ENCODE measurements at regions not wholly inside any gene's neighbourhood (a gene's known extent, or its start where the extent isn't known, plus 50 kb on each side); places are given as distances from the start of the nearest gene placed in this dataset.

DNA sequence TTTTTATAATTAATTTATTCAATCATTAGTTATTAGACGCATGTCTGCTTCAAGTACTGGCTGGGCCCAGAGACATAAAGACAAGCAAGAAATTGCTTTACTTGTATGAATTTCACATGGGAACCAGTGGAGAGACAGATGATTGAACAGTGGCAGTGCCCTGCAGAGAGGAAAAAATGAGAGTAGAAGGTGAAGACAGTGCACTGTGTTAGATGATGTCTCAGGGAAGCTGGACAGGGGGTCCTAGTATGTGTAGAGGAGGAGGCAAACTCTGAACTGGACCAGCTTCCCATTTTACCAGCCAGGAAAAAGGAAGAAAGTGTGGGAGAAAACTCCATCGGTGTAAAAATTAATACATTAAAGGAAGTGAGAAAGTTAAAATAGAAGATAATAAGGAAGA lies 126.0 kb downstream of the BACH1 start:
- Histone ChIP-seq H2AFZ (ENCODE audit: low read length) (no peak overlapping the region), H3K27me3 (ENCODE audit: insufficient read depth, low read length) (no peaks in the 10 kb centered on the region), H3K36me3 (ENCODE audit: insufficient read depth, low read length) (no peaks in the 10 kb centered on the region), H3K4me3 (ENCODE audit: insufficient read depth, low read length) (no peak overlapping the region), H3K4me1 (ENCODE audit: insufficient read depth, low read length) (no peaks in the 10 kb centered on the region), H3K4me2 (ENCODE audit: insufficient read depth, low read length) (no peak overlapping the region), H3K9me3 (ENCODE audit: low read depth, low read length) (no peaks in the 10 kb centered on the region), H4K20me1 (ENCODE audit: insufficient read depth, low read length) (no peaks in the 10 kb centered on the region), H3K79me2 (ENCODE audit: insufficient read depth, low read length) (no peaks in the 10 kb centered on the region), H3K27ac (ENCODE audit: low read depth, low read length) (no peak overlapping the region)
- TF ChIP-seq, protein P1, sequence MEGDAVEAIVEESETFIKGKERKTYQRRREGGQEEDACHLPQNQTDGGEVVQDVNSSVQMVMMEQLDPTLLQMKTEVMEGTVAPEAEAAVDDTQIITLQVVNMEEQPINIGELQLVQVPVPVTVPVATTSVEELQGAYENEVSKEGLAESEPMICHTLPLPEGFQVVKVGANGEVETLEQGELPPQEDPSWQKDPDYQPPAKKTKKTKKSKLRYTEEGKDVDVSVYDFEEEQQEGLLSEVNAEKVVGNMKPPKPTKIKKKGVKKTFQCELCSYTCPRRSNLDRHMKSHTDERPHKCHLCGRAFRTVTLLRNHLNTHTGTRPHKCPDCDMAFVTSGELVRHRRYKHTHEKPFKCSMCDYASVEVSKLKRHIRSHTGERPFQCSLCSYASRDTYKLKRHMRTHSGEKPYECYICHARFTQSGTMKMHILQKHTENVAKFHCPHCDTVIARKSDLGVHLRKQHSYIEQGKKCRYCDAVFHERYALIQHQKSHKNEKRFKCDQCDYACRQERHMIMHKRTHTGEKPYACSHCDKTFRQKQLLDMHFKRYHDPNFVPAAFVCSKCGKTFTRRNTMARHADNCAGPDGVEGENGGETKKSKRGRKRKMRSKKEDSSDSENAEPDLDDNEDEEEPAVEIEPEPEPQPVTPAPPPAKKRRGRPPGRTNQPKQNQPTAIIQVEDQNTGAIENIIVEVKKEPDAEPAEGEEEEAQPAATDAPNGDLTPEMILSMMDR (IDR thresholded peaks at IDR 0.05; ENCODE audit: extremely low read depth, low read depth, low read length): no peak
- no peak for DNase-seq (ENCODE audit: insufficient read length, low spot score, missing footprints)

DNA sequence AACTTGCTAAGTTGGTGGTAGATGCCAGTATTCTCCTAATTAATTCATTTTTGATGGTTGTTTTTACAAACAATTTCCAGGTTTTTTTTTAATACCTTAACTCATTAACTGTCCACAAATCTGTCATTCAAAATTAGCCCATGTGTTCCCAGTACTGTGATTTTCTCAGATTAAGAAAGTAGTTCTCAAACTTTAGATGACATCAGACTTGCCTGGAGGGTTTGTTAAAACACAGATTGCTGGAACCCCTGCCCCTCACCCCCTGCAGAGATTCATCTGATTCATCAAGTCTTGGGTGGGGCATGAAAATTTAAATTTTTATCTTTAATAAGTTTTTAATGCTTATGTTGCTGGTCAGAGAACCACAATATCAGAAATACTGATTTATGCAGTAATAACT lies 130.5 kb downstream of the BACH1 start:
- Histone ChIP-seq H3K4me2 (ENCODE audit: insufficient read depth, low read length) (no peak overlapping the region), H3K9me3 (ENCODE audit: low read depth, low read length) (no peaks in the 10 kb centered on the region), H3K27ac (ENCODE audit: low read depth, low read length) (no peak overlapping the region), H3K4me3 (ENCODE audit: insufficient read depth, low read length) (no peak overlapping the region), H3K27me3 (ENCODE audit: insufficient read depth, low read length) (no peaks in the 10 kb centered on the region), H3K79me2 (ENCODE audit: insufficient read depth, low read length) (no peaks in the 10 kb centered on the region), H2AFZ (ENCODE audit: low read length) (no peak overlapping the region), H3K36me3 (ENCODE audit: insufficient read depth, low read length) (no peaks in the 10 kb centered on the region), H3K4me1 (ENCODE audit: insufficient read depth, low read length) (no peaks in the 10 kb centered on the region), H4K20me1 (ENCODE audit: insufficient read depth, low read length) (no peaks in the 10 kb centered on the region)
- TF ChIP-seq, protein P1 (IDR thresholded peaks at IDR 0.05; ENCODE audit: extremely low read depth, low read depth, low read length): no peak
- DNase-seq (ENCODE audit: insufficient read length, low spot score, missing footprints): no peak

DNA sequence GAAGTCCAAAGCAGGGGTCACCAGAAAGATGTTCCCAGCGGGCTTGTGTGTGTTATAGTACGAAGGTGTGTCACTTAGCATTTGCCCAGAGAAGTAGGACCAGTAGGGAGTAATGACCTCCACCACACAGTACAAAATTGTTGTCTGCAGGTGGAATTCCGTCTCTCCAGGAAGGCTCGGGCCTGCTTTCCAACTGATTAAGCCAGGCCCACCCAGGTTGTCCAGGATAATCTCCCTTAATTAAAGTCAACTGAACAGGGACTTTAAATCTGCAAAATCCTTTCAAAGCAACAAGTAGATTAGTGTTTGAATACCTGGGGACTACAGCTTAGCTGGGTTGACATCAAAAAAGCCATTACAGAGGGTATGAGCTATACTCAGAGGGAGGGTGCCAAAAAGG lies 131.3 kb downstream of the BACH1 start:
- H3K4me3 ChIP-seq (ENCODE audit: insufficient read depth, low read length): no peak overlapping the region
- H3K79me2 ChIP-seq (ENCODE audit: insufficient read depth, low read length): no peaks in the 10 kb centered on the region
- H3K9me3 ChIP-seq (ENCODE audit: low read depth, low read length): no peaks in the 10 kb centered on the region
- DNase-seq (ENCODE audit: insufficient read length, low spot score, missing footprints): no peak
- H4K20me1 ChIP-seq (ENCODE audit: insufficient read depth, low read length): no peaks in the 10 kb centered on the region
- H3K27ac ChIP-seq (ENCODE audit: low read depth, low read length): no peak overlapping the region
- H3K4me2 ChIP-seq (ENCODE audit: insufficient read depth, low read length): no peak overlapping the region
- H2AFZ ChIP-seq (ENCODE audit: low read length): no peak overlapping the region
- no peaks in the 10 kb centered on the region for H3K27me3 ChIP-seq (ENCODE audit: insufficient read depth, low read length)
- no peaks in the 10 kb centered on the region for H3K36me3 ChIP-seq (ENCODE audit: insufficient read depth, low read length)
- H3K4me1 ChIP-seq (ENCODE audit: insufficient read depth, low read length): no peaks in the 10 kb centered on the region
- TF ChIP-seq, protein P1 (IDR thresholded peaks at IDR 0.05; ENCODE audit: extremely low read depth, low read depth, low read length): no peak

DNA sequence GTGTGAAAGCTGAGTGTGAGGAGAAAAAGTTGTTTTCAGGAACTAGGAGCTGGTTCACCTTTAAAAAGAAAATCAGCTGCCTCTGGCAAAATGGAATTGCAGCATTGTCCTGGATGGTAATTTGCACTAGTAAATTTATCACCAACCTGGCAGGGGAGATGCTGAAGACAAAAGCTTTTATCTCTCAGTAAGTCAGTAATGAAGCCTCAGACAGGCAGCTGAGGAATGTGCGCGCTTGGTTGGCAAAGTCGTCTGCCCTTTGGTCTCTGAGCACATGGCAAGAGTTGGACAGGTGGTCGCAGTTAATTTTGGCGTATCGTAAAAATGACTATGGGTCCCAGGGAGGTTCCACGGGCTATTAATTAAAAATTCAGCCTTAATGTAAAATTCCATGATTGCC lies 131.9 kb downstream of the BACH1 start:
- H3K27me3 ChIP-seq (ENCODE audit: insufficient read depth, low read length): no peaks in the 10 kb centered on the region
- H3K9me3 ChIP-seq (ENCODE audit: low read depth, low read length): no peaks in the 10 kb centered on the region
- TF ChIP-seq, protein P1 (IDR thresholded peaks at IDR 0.05; ENCODE audit: extremely low read depth, low read depth, low read length): no peak
- no peak overlapping the region for H2AFZ ChIP-seq (ENCODE audit: low read length)
- H3K27ac ChIP-seq (ENCODE audit: low read depth, low read length): no peak overlapping the region
- no peak overlapping the region for H3K4me3 ChIP-seq (ENCODE audit: insufficient read depth, low read length)
- H4K20me1 ChIP-seq (ENCODE audit: insufficient read depth, low read length): no peaks in the 10 kb centered on the region
- H3K4me1 ChIP-seq (ENCODE audit: insufficient read depth, low read length): no peaks in the 10 kb centered on the region
- H3K36me3 ChIP-seq (ENCODE audit: insufficient read depth, low read length): no peaks in the 10 kb centered on the region
- DNase-seq (ENCODE audit: insufficient read length, low spot score, missing footprints): no peak
- no peaks in the 10 kb centered on the region for H3K79me2 ChIP-seq (ENCODE audit: insufficient read depth, low read length)
- no peak overlapping the region for H3K4me2 ChIP-seq (ENCODE audit: insufficient read depth, low read length)
